Adrenal gland (tissue), 9 donors: ENCODE measurements at regions not wholly inside any gene's neighbourhood (a gene's known extent, or its start where the extent isn't known, plus 50 kb on each side); places are given as distances from the start of the nearest gene placed in this dataset.

Source experiments
- DNase-seq, 7 donors: peaks; one replicate each; pipeline ENCODE4 v3.0.0-alpha.2; 2019 to 2020
- H3K27ac ChIP-seq, 5 donors: fragments of 200-600 bp; sonication (generic) in 4 of 5; 1 replicate in 3 of 5; 2 replicates in 2 of 5; pipeline versions ENCODE4 v1.5.1 to v1.8.0; 2016 to 2020; ENCODE audit warnings: mild to moderate bottlenecking in 1 of 5
- H3K27me3 ChIP-seq: fragments of 200-600 bp; 2 replicates; pipeline ENCODE4 v1.8.0; 2021
- H3K36me3 ChIP-seq, 2 donors: fragments of 200-600 bp; replicated peaks in 1 of 2; 1 replicate in 1 of 2; 2 replicates in 1 of 2; pipeline versions ENCODE4 v1.5.1 to v1.8.0; 2018 to 2022
- H3K4me1 ChIP-seq, 2 donors: fragments of 200-600 bp; replicated peaks in 1 of 2; 1 replicate in 1 of 2; 2 replicates in 1 of 2; pipeline versions ENCODE4 v1.5.1 to v1.8.0; 2018 to 2021
- H3K4me3 ChIP-seq, 4 donors: fragments of 200-600 bp; sonication (generic) in 3 of 4; one replicate each; pipeline ENCODE4 v1.5.1; 2016 to 2018
- H3K9me3 ChIP-seq, 3 donors: fragments of 200-600 bp; sonication (generic) in 1 of 3; replicated peaks in 1 of 3; 1 replicate in 2 of 3; 2 replicates in 1 of 3; pipeline versions ENCODE4 v1.5.1 to v1.8.0; 2016 to 2021
- CTCF ChIP-seq, 6 experiments: fragments of 450-650 bp in 4 of 6; fragments of 200-600 bp in 2 of 6; sonication (generic) in 1 of 6; IDR thresholded peaks; 1 replicate in 5 of 6; 2 replicates in 1 of 6; pipeline versions ENCODE4 v1.5.1 to v1.8.0; 2016 to 2021; ENCODE audit warnings: antibody characterized with exemption in 6 of 6, mild to moderate bottlenecking in 2 of 6, moderate library complexity in 1 of 6
- POLR2A ChIP-seq, 2 donors: fragments of 450-650 bp; IDR thresholded peaks; one replicate each; pipeline ENCODE4 v1.6.1; 2017; ENCODE audit warnings: antibody characterized with exemption in 2 of 2, mild to moderate bottlenecking in 2 of 2, moderate library complexity in 1 of 2
- WGBS, 4 donors: extraction: QIAGEN DNeasy Blood & Tissue Kit in 2 of 4; methylation state at CpG; one replicate each; pipeline versions ENCODE4 v1.1.5 to v1.1.7; 2013 to 2017; 5-methylcytosine and 5-hydroxymethylcytosine counted together
- intact Hi-C, 2 donors: fragments of 100-400 bp; cut with DNase I; formaldehyde crosslinking; loops; one replicate each; pipeline versions ENCODE4 v1.14.1 to v1.15.0; 2022 to 2023
- donor health status: healthy with polysubstance abuse.
- donor health status: Bipolar disorder and iron deficiency.
- donor health status: DM: yes; HTN: yes; CAD: no.
- donor health status: DM: no; HTN: no; CAD: no.
- donor health status: DM: no; HTN: no; CAD: no.

- Histone ChIP-seq H3K9me3 (no peaks in the 10 kb centered on the region), H3K4me3 (no peak overlapping the region), H3K4me1 (no peaks in the 10 kb centered on the region), H3K36me3 (no peaks in the 10 kb centered on the region), H3K27ac (no peak overlapping the region), H3K27me3 (no peaks in the 10 kb centered on the region)
- intact Hi-C loops: no loop called here
- TF ChIP-seq POLR2A (IDR thresholded peaks at IDR 0.05): no peak
- no peak for TF ChIP-seq CTCF (IDR thresholded peaks at IDR 0.05)
- 57 to 82% (median 66%) methylated on average over 1 of the region's 1 CpG for WGBS, 4 donors
- no peak for DNase-seq
Measured at GRCh38 chr6:109896341-109896740, 81.8 kb upstream of the GPR6 start.

GRCh38 chr6:109897025-109897424, 81.1 kb upstream of the GPR6 start:
- intact Hi-C loops: no loop called here
- H3K4me3 ChIP-seq: no peak overlapping the region
- DNase-seq: no peak
- no peak overlapping the region for H3K27ac ChIP-seq
- H3K4me1 ChIP-seq: no peaks in the 10 kb centered on the region
- WGBS, 4 donors: 76 to 100% (median 88%) methylated on average over 2 of the region's 2 CpGs
- no peak for TF ChIP-seq POLR2A (IDR thresholded peaks at IDR 0.05)
- no peak for TF ChIP-seq CTCF (IDR thresholded peaks at IDR 0.05)
- H3K27me3 ChIP-seq: no peaks in the 10 kb centered on the region
- no peaks in the 10 kb centered on the region for H3K36me3 ChIP-seq
- no peaks in the 10 kb centered on the region for H3K9me3 ChIP-seq

GRCh38 chr6:109897561-109898080, 80.5 kb upstream of the GPR6 start:
- Histone ChIP-seq H3K36me3 (no peaks in the 10 kb centered on the region), H3K27me3 (no peaks in the 10 kb centered on the region), H3K4me1 (no peaks in the 10 kb centered on the region), H3K4me3 (no peak overlapping the region), H3K9me3 (no peaks in the 10 kb centered on the region), H3K27ac (no peak overlapping the region)
- 79 to 82% (median 79%) methylated on average over 2 of the region's 2 CpGs for WGBS, 4 donors
- DNase-seq: no peak
- TF ChIP-seq CTCF (IDR thresholded peaks at IDR 0.05) (no peak), POLR2A (IDR thresholded peaks at IDR 0.05) (no peak)
- intact Hi-C loops: no loop called here

GRCh38 chr6:109901976-109902375, 76.1 kb upstream of the GPR6 start:
- no peak overlapping the region for H3K27ac ChIP-seq
- intact Hi-C loops: no loop called here
- no peaks in the 10 kb centered on the region for H3K4me1 ChIP-seq
- no peaks in the 10 kb centered on the region for H3K9me3 ChIP-seq
- no peak for DNase-seq
- WGBS, 4 donors: 58 to 87% (median 73%) methylated on average over 2 of the region's 2 CpGs
- H3K4me3 ChIP-seq: no peak overlapping the region
- TF ChIP-seq POLR2A (IDR thresholded peaks at IDR 0.05) (no peak), CTCF (IDR thresholded peaks at IDR 0.05) (no peak)
- no peaks in the 10 kb centered on the region for H3K36me3 ChIP-seq
- H3K27me3 ChIP-seq: no peaks in the 10 kb centered on the region
